ENCODE measurements at regions not wholly inside any gene's neighbourhood (a gene's known extent, or its start where the extent isn't known, plus 50 kb on each side); places are given as distances from the start of the nearest gene placed in this dataset.
"Not testable (repeated sequence)": the region's sequence is repeated elsewhere in the genome, so short reads cannot be mapped to it uniquely, and the experiment has no call there.

DNA sequence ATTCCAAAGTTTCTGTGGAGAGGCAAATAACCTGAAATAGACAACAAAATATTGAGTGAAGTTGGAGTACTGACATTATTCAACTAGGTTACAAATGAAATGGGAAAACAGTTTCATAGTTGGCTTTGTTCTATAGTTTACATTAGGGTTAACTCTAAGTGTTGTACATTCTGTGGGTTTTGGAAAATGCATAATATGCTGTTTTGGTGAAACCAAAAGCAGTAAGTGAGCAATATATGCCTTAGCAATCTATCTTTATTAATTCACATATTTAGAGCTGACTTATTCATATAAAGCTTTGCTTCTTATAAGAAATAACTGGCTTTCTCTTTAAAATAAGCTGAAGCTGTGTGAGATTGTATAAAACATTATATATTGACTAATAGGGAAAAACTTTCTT is 157.5 kb upstream of the AHI1 start:
- no peak for DNase-seq

DNA sequence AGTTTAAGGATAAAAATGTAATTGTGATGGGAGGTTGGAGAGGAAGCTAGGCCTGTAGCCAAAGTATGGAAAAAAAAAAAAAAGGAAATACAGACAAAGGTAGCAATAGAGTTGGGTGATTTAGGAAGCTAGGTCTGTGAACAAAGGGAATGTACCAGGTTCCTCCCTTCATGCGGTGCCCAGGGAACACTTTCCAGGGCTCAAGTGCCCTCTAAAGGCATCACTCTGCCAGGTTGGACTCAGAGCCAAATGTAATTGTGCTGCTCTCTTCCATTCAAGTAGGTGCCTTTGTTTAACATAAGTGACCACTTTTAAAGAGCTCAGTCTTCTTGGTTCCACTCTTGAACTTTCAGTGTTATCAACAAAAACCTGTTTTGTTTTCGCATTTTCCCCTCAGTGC is 159.7 kb upstream of the AHI1 start:
- no peak for DNase-seq

DNA sequence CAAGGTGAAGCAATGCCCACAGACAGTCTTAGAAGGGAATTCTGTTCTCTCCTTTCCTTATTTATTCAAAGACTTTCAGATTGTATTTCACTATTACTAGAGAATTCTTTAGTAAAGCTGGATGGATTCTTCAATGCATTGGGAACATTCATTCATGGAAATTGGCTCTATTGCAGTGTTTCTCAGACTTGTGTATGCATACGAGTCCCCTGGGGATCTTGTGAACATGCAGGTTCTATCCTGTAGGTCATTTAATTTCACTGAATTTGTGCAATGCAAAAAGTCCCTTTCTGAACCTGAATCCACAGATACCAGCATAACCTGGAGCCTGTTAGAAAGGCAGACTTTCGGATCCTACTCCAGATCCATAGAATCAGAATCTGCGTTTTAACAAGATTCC is 160.9 kb upstream of the AHI1 start:
- DNase-seq = no peak

DNA sequence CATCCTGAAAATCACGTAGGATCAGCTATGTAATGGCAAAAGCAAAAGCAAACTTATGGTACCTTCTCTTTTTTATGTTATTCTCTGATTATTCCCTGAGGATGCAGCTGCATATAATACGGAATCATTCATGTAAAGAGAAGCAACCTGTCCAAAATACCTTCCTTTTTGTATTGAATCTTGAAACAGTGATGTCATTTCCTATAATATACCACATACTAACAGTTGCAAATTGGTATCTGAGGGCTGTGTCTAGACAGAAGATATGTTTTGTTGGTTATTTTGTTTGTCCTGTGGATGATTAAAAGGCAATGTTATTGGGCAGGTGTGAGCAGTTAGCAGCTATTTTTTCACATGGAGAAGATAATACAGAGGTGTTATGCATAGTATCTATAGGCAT is 161.4 kb upstream of the AHI1 start:
- no peak for DNase-seq

DNA sequence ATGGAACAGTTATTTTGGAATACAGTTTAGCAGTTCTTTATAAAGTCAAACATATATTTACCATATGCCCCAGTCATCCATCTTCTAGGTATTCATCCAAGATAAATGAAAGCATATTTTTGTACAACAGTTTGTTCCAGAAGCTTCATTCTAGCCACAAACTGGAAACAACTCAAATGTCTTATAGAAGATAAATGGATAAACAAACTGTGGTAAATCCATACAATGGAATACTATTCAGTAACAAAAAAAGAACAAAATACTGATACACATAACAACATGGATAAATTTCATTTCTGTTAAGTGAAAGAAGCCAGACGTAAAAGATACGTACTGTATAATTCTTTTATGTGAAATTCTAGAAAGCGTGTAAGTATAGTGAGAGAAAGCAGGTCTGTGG is 167.0 kb upstream of the AHI1 start:
- no peak for DNase-seq

DNA sequence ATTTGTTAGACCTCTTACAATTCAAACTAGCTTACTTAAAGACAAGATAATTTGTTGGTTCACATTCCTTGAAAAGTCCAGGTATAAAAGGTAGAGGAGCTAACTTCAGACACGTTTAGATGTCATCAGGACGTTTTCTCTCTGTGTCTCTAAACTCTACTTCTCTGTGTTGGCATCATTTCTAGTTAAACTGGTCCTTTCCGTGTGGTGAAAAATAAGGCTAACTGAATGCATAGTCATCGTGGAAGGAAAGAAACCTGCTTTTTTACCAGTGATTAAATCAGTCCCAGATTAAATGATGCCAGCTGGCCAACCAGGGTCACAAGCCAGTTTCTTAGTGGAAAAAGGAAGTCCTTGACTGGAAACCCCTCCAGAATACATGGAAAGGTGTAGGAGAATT is 168.4 kb upstream of the AHI1 start:
- DNase-seq = no peak

DNA sequence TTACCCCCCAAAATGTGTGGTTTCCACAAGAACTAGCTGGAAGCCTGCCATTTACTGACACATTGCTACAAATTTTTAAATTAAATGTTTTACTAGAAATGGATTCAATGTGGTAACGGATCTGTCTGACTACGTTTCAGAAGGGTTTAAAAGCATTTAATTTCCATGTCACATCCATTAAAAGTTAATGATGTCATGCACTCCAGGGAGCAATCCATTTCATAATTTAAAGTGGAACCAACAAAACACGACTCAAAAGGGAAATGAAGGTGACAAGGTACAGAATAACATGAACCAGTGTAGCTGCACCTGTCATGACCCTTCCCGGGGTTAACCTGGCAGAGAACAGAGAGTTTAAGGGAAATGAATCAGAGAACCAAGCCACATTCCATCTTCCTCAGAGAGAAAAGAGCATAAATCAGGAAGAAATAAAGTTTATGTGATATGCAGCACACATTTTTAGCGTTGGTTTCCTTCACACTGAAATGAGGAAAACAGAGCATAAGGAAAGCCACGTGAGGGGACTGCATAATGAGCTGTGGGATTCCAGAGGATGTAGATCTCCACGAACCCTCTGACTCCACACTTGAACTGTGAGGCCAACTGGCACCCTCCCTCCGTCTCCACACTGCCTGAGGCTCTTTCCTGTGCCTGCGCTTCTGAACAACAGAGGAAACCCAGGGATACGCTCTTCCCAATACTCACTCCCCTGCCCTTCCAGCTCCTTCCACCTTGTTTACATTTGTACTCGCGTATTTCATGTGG is 170.3 kb upstream of the AHI1 start:
- peak; percentile 27 for DNase-seq

DNA sequence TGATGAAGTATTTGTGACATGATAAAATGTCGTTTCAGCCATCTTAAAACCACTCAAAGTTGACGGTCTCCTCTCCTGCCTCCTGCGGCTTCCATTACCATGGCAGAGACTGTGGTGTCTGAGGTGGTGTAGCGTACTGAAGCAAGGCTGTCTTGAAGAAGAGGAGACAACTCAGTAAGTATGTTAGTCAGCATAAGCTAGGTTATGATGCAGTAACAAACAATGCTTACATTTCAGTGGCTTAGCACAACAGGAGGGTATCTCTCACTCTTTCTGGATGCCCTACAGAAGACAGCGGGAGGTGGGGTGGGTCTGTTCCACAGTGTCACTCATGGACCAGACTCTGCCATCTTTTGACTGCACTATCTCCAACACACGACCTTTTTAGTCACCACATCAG is 174.7 kb upstream of the AHI1 start:
- no peak for DNase-seq

DNA sequence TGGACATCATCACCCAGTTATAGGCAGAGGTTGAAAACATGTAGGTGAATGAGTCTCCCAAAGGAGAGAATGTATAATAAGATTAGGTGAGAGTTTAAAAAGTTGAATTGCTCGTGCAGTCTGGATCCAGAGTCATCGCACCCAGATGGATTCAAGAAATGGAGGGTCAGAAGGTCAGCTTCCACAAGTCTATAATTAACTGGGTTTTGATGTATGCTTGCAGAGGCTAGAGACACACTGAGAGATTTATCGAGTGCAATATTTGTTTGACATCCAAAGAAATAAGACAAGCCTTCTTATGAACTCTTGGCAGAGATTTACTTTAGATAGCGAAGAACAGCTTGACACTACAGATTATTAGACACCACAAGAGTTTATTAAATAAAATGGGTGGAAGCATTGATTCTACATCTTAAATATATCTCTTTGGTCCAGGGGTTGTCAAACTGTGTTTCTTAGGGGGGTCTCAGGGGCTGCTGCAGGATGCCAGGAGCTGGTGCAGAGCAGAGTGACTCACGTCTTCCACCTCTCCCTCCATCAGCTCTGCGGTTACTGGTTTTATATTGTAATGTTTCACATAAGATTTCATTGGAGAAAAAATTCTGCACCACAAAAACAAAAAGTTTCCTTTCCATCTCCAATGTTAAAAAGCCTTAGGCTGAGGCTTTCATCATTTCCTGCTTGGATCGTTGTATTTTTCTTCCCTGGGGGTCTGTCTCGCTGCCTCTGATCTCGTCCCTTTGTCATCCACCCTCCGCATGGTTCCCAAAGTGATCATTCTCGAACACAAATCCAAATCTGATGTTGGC is 176.2 kb upstream of the AHI1 start:
- no peak for DNase-seq

DNA sequence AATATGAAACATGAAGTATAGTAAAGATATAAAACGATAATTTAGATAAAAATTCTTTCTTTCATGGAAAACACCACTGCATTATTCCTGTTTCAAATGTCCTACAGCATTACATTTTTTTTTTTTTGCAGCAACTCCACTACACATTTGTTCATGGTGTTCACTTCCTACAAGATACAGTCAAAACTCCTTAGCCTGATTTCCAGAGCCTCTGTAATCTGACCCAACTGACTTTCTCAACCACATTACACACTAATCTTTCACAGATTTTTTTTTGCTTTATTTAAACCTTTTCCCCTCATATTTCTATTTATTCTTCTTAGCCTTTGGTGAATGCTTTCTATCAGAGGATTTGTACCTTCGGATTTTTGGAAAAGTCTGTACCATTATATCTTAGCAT is 176.5 kb upstream of the PDE7B start:
- DNase-seq = no peak

DNA sequence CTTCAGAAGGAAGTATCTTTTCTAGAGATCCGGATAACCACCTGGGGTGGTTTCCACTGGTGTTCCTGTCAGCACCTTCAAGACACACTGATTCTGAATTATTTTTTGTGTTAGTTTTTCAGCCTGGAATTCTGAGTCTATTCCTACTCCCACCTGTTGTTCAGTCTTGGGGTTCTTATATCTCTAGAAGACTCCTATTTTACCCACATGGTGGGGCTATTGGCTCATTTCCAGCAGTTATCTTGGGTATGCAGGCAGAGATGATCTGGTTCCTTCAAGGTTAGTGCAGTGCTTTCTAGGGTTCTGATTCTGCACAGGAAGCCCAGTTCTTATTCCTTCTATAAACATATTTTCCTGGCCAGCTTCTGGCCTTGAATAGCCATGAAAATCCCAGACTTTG is 175.6 kb upstream of the PDE7B start:
- DNase-seq = peak; percentile 28

DNA sequence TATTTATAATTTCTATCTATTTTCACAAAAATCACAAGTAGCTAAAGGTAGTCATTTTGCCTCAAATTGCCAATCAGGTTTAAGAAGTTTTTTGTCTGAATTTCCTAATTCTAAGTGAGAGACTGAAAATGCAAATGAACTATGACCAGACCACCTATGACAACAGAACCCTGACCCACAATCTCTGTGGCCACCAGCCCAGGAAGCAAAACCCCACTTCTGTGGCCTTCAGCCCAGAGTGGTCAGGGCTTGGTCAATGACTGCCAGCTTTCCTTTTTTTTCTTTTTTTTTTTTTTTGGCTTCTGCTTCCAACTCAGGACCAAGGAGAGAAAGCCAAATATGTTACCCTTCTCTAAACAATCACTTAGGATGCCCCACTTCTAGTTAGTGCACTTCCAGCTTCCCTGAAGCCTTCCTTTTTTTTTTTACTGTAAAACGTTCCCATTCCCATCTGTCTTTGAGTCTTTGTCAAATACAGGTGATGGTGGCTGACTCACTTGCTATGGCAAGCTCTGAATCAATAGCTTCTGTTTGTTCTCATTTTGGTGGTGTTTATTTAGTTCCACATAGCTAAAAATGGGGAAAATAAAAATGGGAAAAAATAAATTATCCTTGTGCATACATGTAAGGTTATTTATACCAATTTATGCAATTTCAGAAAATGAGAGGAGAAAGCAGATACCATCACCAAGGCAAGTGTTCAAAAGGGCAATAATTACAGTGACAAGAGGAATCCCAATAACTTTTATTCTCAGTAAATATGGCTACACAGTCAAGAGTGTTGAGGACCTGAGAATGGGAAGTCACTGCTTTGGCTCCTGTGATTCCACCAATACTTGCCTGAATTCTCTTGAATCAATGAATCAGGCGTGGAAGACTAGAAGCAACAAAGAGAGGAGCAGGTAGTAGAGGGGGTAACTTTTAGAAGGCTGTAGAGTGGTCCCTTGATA is 170.3 kb upstream of the PDE7B start:
- DNase-seq = no peak

DNA sequence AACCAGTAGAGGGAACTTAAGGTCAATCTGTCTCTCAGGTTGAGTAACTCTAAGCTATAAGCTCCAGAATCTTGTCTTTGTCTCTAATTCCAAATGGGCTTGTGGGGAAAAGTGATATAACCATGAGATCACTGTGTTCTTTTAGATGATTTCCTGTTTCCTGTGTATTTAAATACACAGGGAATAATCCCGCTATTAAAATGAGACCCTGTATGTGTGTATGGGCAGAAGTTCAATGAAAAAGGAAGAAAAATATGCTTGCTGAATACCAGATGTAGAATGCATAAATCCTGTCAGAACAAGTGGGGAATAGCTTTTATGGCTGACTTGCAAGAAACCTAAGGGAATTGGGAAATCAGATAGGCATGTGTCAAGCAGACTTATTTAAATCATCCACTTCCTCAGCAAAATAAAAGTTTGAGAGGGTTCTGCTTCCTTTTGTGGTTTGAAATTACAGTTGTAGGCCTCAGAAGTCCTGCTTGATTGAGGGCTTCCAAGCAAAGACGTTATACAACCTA is 164.7 kb upstream of the PDE7B start:
- DNase-seq = no peak

DNA sequence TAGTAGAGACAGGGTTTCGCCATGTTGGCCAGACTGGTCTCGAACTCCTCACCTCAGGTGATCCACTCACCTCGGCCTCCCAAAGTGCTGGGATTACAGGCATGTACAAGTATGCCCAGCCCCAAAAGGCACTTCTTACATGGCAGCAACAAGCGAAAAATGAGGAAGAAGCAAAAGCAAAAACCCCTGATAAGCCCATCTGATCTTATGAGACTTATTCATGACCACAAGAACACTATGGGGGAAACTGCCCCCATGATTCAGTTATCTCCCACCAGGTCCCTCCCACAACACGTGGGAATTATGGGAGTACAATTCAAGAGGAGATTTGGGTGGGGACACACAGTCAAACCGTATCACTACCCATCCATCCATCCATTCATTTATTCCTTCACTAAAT is 163.0 kb upstream of the PDE7B start:
- not testable (repeated sequence) for DNase-seq

DNA sequence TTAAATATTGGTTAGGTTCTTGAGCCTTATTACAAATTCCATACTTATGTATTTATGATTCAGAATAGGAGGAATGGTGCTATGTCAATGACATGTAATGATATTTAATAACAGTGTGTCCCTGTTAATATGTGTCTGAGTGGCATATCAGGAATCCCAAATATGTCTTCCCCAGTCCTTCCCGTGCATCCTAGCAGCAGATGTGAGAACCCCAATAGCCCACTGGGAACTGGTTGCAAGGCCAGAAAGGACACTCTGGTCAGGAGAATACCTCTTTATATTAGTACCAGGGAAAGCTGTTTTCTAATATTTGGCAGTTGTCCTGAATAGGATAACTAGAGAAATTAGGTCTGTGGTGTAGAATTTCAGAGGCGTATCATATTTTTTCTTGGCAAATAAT is 159.1 kb upstream of the PDE7B start:
- DNase-seq = no peak

DNA sequence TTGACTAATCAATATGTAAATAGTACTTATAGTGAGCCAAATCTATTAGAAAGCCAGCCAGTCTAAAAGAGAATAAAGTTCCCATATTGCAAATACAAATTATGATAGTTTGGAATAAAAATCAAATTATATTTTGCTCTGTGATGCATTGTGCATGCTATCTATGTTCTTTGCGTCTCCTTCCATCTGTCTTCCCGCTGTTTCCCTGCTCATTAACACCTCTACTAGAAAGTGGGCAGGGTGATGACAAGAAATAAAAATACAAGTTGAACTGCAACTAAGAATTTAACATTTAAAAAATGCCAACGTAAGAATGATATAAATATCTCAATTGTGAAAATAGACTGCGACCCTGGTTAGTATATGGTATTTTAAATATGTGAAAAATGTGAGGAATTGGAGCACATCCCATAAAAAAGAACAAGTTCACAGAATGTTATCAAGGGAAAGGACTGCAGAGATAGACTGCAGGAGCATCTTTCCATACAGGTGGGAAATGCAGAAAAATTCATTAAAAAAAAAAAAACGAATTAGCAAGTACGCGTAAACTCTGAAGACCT is 157.6 kb upstream of the PDE7B start:
- no peak for DNase-seq

DNA sequence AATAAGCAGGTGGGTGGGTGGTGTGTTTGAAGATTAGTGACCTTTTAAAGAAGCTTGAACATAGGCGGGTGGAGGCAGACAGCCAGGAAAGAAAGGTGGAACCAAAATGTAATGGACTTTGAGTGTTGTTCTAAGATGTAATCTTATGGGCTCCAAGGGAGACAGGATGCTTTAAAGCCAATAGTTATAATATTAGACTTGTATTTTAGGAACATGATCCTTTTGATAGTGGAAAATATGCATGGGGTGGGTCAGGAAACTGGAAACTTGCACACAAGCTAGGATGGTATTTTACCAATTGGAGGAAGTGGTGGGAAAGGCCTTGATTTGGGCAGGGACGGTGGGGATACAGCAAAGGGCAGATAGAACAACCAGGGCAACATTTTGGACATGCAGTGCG is 151.8 kb upstream of the PDE7B start:
- DNase-seq = no peak

DNA sequence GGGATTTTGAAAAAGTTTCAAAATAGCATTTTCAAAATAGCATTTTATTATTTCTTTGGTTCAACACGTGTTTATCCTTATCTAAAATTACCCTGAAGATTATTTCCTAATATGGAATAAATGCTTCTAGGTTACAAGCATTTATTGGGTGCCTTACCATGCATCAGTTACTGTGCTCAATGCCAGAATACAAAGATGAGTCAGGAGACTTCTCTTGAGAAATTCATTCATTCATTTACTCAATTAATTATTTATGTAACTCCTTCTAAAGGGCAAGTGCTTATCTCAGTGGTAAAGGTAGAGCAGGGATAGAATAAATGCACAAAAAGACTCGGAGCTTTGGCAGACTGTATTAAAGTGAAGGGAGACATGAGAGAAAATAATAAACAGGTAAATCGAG is 150.1 kb upstream of the PDE7B start:
- no peak for DNase-seq

DNA sequence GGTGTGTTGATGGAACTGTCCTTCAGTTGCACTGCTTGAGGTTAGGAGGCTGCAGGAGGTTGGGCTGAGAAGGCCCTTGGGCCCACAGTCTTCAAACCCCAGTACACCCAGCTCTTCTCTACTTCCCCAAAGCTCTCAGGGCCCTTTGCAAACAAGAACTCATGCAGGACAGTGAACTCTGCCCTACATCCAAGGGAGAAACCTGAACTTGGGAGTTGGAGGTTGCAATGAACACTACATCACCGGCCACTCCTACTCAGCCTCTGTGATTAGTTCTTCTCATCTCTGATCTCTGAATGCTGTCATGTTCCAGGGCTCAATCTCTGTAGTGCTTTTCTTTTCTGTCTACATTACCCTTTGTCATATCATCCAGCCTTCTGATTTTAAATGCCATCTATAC is 148.5 kb upstream of the PDE7B start:
- no peak for DNase-seq

DNA sequence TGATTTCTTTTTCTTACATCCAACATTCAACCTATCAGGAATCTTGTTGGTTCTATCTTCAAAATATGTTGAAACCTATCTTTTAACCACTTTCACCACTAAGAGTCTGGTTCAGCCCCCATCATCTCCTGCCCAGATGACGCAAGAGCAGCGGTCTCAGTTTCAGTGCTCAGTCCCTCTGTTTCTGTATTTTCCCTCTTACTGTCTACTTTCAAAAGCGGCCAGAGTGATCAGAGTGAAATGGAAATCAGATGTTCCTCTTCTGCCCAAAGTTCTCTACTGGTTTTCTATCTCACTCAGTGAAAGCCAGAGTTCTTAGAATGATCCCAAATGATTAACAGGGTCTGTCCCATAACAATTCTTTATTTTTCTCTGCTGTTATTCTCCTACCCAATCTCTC is 147.9 kb upstream of the PDE7B start:
- DNase-seq = no peak

DNA sequence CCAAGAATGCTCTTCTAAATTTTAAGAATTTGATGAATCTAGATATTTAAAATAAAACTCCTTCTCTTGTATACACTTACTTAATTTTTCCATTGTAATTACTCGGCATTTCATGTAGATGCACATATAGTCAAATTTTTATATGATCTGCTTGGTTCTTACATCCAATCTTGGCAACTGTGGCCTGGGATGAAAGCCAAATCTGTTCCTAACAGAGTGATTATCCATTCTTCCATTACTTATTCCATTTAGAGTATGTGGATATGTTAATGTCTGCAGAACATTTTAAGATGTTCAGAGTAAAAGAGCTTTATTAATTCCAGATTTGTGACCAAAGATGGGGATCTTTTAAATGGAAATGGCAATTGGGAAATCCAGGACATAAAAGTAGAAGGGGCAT is 144.1 kb upstream of the PDE7B start:
- DNase-seq = no peak

DNA sequence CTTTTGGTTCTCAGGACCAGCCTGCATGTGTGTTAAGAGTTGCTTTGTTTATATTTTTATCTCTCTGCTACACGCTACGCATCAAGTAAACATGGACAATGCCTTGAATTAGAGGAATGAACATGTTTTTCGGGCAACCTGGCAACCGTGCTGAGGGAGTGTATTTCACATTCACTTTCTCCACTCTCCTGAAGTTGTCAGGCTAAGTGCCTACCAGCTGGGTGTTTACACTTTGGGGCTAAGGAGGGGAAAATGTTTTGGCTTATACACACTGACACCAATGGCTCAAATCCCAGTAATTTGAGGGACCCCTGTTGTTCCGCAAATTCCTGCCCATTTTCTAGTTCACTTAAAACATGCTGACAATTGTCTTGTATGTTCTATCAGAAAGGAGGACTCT is 141.5 kb upstream of the PDE7B start:
- DNase-seq = no peak

Measured in right kidney (tissue), 1 donor.